HG03342 (cell line): ENCODE measurements at regions not wholly inside any gene's neighbourhood (a gene's known extent, or its start where the extent isn't known, plus 50 kb on each side); places are given as distances from the start of the nearest gene placed in this dataset.

Experiments used
- ATAC-seq: cut with Tn5 transposase; IDR thresholded peaks from one replicate; pipeline ENCODE4 v1.9.1; 2021; ENCODE audit warnings: mild to moderate bottlenecking, moderate library complexity; ENCODE audit not compliant: unreplicated experiment

- ATAC-seq = no peak
Measured at GRCh38 chr4:164373021-164373420, 380.9 kb upstream of the SMIM31 start.

GRCh38 chr4:164377277-164377676 is 376.7 kb upstream of the SMIM31 start:
- no peak for ATAC-seq

- ATAC-seq = no peak
Measured at GRCh38 chr4:164378361-164378760, 375.6 kb upstream of the SMIM31 start.

- ATAC-seq = no peak
Measured at GRCh38 chr4:164379694-164380093, 374.2 kb upstream of the SMIM31 start.

GRCh38 chr4:164381859-164382258 is 372.1 kb upstream of the SMIM31 start:
- no peak for ATAC-seq

GRCh38 chr4:164383058-164383357 is 370.9 kb upstream of the SMIM31 start:
- ATAC-seq = no peak

GRCh38 chr4:164383358-164384220 is 370.3 kb upstream of the SMIM31 start:
- ATAC-seq = no peak

- no peak for ATAC-seq
Measured at GRCh38 chr4:164384416-164384815, 369.5 kb upstream of the SMIM31 start.

GRCh38 chr4:164396439-164396838 is 357.5 kb upstream of the SMIM31 start:
- no peak for ATAC-seq

GRCh38 chr4:164402554-164402953 is 351.4 kb upstream of the SMIM31 start:
- no peak for ATAC-seq

- no peak for ATAC-seq
Measured at GRCh38 chr4:164405774-164406173, 348.2 kb upstream of the SMIM31 start.

- no peak for ATAC-seq
Measured at GRCh38 chr4:164408831-164409230, 345.1 kb upstream of the SMIM31 start.

- no peak for ATAC-seq
Measured at GRCh38 chr4:164410401-164410800, 343.5 kb upstream of the SMIM31 start.

GRCh38 chr4:164412246-164412645 is 341.7 kb upstream of the SMIM31 start:
- ATAC-seq = no peak

- ATAC-seq = no peak
Measured at GRCh38 chr4:164413743-164414142, 340.2 kb upstream of the SMIM31 start.

GRCh38 chr4:164423819-164424218 is 330.1 kb upstream of the SMIM31 start:
- ATAC-seq = no peak

GRCh38 chr4:164424846-164425245 is 329.1 kb upstream of the SMIM31 start:
- ATAC-seq = no peak

GRCh38 chr4:164428561-164428960 is 325.4 kb upstream of the SMIM31 start:
- ATAC-seq = no peak

GRCh38 chr4:164438321-164438720 is 315.6 kb upstream of the SMIM31 start:
- ATAC-seq = no peak

- no peak for ATAC-seq
Measured at GRCh38 chr4:164439037-164439436, 314.9 kb upstream of the SMIM31 start.

GRCh38 chr4:164440199-164440598 is 313.7 kb upstream of the SMIM31 start:
- no peak for ATAC-seq

GRCh38 chr4:164441109-164441508 is 312.8 kb upstream of the SMIM31 start:
- ATAC-seq = no peak

- no peak for ATAC-seq
Measured at GRCh38 chr4:164442180-164442579, 311.8 kb upstream of the SMIM31 start.
